Motor neuron (in vitro differentiated cells): ENCODE measurements at regions not wholly inside any gene's neighbourhood (a gene's known extent, or its start where the extent isn't known, plus 50 kb on each side); places are given as distances from the start of the nearest gene placed in this dataset.

Source experiments
- ATAC-seq, 8 experiments: fragments of 200-7000 bp; cut with Tn5 transposase; replicated peaks in 6 of 8; 2 replicates each; pipeline ENCODE4 v1.8.0; 2021; ENCODE audit warnings: mild to moderate bottlenecking in 8 of 8, moderate library complexity in 8 of 8
- H3K27ac ChIP-seq, 2 donors: fragments of 250-450 bp; sonication (Bioruptor Pico); 2 replicates each; pipeline ENCODE4 v1.9.0; 2021; ENCODE audit warnings: antibody characterized with exemption in 2 of 2, mild to moderate bottlenecking in 2 of 2, moderate library complexity in 1 of 2
- H3K4me1 ChIP-seq, 2 donors: fragments of 250-450 bp; sonication (Bioruptor Pico); replicated peaks in 1 of 2; 2 replicates each; pipeline ENCODE4 v1.6.1; 2021; ENCODE audit warnings: antibody characterized with exemption in 2 of 2, mild to moderate bottlenecking in 2 of 2, moderate library complexity in 1 of 2
- H3K4me3 ChIP-seq, 5 donors: fragments of 250-450 bp; sonication (Bioruptor Pico); 2 replicates each; pipeline ENCODE4 v1.9.0; 2021; ENCODE audit warnings: antibody characterized with exemption in 5 of 5, mild to moderate bottlenecking in 5 of 5, moderate library complexity in 4 of 5
- WGBS, 10 experiments: fragments of 450-650 bp; shearing (Covaris generic); methylation state at CpG; one replicate each; pipeline ENCODE4 v1.0.0; 2022; 5-methylcytosine and 5-hydroxymethylcytosine counted together
- in situ Hi-C, 9 experiments: fragments of 400-800 bp; cut with MboI; loops; one replicate each; pipeline ENCODE4 v1.15.0; 2021; ENCODE audit warnings: low sequenced_read_pairs in 9 of 9, low pct_unique_long_range_greater_than_20kb in 2 of 9; ENCODE audit not compliant: unreplicated experiment in 9 of 9

DNA sequence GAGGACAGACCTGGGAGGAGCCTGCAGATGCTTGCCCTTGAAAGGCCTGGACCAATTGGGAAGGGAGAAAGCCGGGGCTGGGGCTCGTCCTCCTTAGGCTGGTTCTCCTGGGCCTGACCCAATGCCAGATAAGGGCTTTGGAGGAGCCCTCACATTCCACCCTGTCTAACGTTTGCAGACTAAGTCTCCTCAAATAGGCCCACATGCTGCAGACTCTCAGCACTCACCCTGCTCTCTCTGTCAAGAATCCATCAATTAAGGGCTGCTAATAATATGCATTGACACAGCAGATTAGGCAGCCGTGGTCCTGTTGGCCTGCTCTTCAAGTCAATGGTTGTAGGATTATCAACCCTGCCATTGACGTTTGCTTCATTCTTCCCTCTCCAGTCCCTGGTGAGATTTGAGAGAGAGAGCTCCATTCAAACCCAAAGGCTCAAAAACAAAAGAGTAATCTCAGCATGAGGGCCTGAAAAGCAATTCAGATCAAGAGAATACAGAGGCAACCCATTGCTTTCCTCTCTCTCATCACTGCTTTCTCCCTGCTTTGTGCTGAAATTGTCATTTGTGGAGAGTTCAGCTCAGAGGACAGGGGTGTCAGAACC lies 167.6 kb downstream of the INSIG2 start:
- in situ Hi-C loops: no loop called here
- peak in 1 of 8 experiments; percentile 21 for ATAC-seq
- WGBS, 10 experiments: 4 to 100% (median 53%) methylated on average over 1 to 4 of the region's 5 CpGs; no CpG with 5 or more reads in 2 of the 10 experiments
- Histone ChIP-seq H3K4me3 (no peak overlapping the region), H3K27ac (no peak overlapping the region), H3K4me1 (peaks cover 5 to 6% of the 10 kb centered on the region in 2 donors)

DNA sequence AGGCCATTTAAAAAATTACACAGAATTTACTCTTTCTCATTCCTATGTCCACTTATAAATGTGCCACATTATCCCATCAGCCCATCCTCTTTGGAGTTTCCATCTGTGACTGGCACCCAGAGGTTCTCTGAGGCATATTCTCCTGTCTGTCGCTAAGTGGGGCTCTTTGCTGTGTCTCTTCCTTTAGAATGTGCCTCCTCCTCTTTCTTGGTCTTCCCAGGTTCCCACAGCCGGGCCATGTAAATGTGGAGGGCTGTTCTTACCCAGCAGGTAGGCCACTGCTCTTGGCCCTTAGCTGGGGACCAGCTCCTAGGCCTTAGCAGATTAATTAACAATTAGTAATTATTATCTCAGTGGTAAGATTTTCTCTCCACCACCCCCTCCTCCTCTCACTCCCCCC lies 167.0 kb downstream of the INSIG2 start:
- no peak for ATAC-seq
- WGBS, 10 experiments: 50 to 100% (median 70%) methylated on average over 1 to 2 of the region's 2 CpGs; no CpG with 5 or more reads in 5 of the 10 experiments
- H3K4me1 ChIP-seq: peaks cover 5 to 6% of the 10 kb centered on the region in 2 donors
- H3K4me3 ChIP-seq: no peak overlapping the region
- in situ Hi-C loops: no loop called here
- no peak overlapping the region for H3K27ac ChIP-seq

DNA sequence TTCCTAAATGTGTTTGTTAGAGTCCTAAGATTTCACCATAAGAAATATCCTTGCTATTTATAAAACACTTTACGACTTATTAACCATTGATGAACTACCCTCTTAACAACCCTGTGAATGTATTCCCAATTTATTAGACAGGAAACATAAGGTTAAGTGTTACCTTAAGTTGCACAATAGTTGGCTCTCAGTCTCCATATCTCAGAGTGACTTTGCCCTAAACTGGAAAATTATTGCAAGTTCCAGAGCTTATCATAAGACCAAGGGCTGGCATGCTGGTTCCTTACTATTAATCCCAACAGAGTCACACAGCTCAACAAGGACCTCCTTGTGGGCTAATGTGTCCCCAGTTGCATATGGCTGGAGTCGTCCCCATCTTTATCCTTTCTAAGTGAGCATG lies 165.8 kb downstream of the INSIG2 start:
- WGBS, 10 experiments: 50 to 100% (median 100%) methylated on average over 1 to 2 of the region's 2 CpGs; no CpG with 5 or more reads in 2 of the 10 experiments
- in situ Hi-C loops: no loop called here
- no peak for ATAC-seq

DNA sequence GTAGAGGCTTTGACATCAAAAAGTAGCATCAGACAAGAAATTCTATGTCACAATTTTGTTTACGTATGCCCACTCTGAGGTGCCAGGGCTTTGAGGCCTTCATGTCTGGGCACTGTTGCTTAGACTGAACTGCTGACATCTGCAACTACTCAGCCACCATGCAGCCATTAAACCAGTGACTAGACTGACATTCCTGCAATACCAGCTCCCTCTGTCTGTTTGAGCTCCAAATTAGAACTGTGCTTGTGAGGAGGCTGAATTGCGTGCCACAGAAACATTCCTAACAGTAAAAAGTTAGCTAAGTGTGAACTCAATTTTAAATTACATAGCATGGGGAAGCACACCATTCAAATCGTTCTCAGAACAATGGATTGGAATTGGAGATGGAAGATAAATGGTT lies 163.2 kb downstream of the INSIG2 start:
- in situ Hi-C loops: no loop called here
- WGBS, 10 experiments: 47 to 100% (median 74%) methylated on average over 1 to 3 of the region's 3 CpGs
- Histone ChIP-seq H3K4me1 (peaks cover 9 to 10% of the 10 kb centered on the region in 2 donors), H3K4me3 (no peak overlapping the region), H3K27ac (no peak overlapping the region)
- ATAC-seq: peak in 1 of 8 experiments; percentile 33

More for the DNA sequence above, 165.8 kb downstream of the INSIG2 start:
- Histone ChIP-seq H3K4me1 (peaks cover 5 to 6% of the 10 kb centered on the region in 2 donors), H3K27ac (no peak overlapping the region), H3K4me3 (no peak overlapping the region)

DNA sequence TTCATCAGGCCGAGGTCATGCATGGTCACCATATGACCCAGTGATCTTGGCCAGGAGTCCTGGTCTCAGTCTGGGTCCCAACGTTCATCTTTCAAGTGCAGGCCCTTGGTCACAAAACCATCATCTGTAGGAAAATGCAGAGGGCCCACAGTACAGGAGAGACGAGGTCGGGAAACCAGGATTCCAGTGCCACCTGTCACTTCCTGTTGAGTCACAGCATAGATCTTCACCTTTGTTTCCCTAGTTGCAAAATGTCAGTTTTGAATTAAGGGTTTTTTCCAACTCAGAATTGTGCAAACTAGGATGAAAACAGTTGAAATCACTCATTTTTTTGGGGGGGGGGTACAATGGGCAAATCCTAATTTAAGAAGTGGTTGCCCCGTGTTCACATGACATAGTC lies 162.2 kb downstream of the INSIG2 start:
- no peak for ATAC-seq
- Histone ChIP-seq H3K4me1 (peaks cover 7 to 12% of the 10 kb centered on the region in 2 donors), H3K27ac (no peak overlapping the region), H3K4me3 (no peak overlapping the region)
- in situ Hi-C loops: no loop called here
- WGBS, 10 experiments: 40 to 92% (median 83%) methylated on average over 1 to 4 of the region's 5 CpGs; no CpG with 5 or more reads in 2 of the 10 experiments

DNA sequence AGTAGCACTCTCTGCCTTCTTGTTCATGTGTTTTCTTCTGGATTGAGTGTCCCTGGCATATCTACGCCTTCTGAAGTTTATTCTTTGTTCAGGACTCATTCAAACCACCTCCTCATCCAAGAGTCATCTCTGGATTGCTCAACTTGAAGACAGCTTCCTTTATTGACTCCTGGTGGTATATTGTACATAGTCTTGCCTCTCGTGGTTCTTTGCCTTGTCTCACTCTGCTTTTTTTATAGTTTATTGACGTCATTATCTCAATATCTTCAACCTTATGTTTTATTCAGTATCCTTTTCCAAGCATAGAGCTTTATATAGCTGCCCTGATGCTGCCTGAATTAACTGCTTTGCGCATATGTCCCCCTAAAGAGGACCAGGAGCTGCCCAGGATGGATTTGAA lies 161.7 kb downstream of the INSIG2 start:
- 0 to 90% (median 47%) methylated on average over 1 to 4 of the region's 4 CpGs; no CpG with 5 or more reads in 1 of the 10 experiments for WGBS, 10 experiments
- ATAC-seq: peak in 3 of 8 experiments; percentile 25 to 33 (median 32)
- in situ Hi-C loops: no loop called here
- Histone ChIP-seq H3K27ac (no peak overlapping the region), H3K4me3 (no peak overlapping the region), H3K4me1 (peaks cover 7 to 12% of the 10 kb centered on the region in 2 donors)

DNA sequence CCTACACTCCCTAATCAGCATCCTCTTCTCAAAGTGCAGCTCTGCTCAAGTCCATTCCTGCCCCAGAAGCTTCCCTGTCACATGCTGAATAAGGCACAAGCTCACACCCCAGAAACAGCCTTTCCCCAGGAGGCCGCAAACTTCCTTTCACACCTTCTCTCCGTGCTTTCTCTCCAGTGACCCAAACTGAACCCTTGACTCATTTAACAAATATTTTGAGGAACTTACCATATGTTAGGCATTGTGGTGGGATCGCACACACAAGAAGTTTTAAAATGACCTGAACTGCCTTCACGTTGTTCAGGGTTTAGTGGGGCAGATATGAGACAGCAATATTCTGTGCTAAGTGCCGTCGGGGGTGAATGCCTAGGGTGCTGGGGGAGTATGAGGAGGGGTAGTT lies 161.3 kb downstream of the INSIG2 start:
- Histone ChIP-seq H3K27ac (no peak overlapping the region), H3K4me3 (no peak overlapping the region), H3K4me1 (peaks cover 7 to 12% of the 10 kb centered on the region in 2 donors)
- in situ Hi-C loops: loop anchor here in 1 of 9 experiments (25.0 kb wide), 1 partner anchor 113 kb away; no protein-coding TSS in a partner anchor
- 12 to 100% (median 67%) methylated on average over 2 to 6 of the region's 6 CpGs; no CpG with 5 or more reads in 4 of the 10 experiments for WGBS, 10 experiments
- ATAC-seq: peak in 1 of 8 experiments; percentile 69

DNA sequence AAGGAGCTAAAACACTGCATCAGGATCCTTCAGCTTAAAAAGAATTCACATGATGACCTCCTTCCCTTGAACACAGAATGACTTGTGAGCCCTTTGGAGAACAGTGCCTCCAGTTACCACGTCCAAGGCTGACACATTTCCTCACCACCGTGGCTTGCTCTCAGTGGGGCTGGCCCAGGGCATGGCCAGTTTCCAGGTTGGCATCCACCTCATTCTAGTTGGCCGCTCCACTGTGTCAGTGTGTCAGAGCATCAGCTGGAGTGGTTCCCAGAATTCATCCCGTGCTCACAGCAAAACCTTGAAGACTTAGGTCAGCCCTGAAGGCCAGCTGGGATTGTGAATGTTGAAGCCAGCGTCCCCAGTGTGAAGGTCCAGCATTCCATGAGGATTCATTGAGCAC lies 158.5 kb downstream of the INSIG2 start:
- no peak for ATAC-seq
- WGBS, 10 experiments: 0 to 100% (median 54%) methylated on average over 1 to 5 of the region's 5 CpGs; no CpG with 5 or more reads in 4 of the 10 experiments
- H3K4me1 ChIP-seq: peaks cover 7 to 12% of the 10 kb centered on the region in 2 donors
- H3K27ac ChIP-seq: no peak overlapping the region
- H3K4me3 ChIP-seq: no peak overlapping the region
- in situ Hi-C loops: loop anchor here in 1 of 9 experiments (25.0 kb wide), 1 partner anchor 116 kb away; no protein-coding TSS in a partner anchor

DNA sequence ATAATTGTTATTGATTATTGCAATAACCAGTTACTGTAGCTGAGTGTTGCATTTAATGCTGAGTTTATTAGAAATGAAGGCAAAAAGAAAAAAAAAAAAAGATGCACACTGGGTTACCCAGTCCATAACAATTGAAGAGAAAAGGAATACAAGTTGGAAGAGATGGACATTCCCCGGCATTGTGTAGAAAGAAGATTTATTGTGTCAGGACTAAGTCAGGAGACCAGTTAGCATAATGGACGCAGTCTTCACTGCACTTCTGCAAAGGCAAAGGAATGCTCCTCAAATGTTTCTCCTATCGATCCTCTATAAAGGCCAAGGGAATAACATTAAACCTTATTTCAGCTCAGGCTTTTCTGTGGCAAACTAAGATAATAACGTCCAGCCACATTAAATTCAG lies 157.8 kb downstream of the INSIG2 start:
- Histone ChIP-seq H3K4me3 (no peak overlapping the region), H3K4me1 (peaks cover 7 to 12% of the 10 kb centered on the region in 2 donors), H3K27ac (no peak overlapping the region)
- peak in 5 of 8 experiments; percentile 25 to 70 (median 55) for ATAC-seq
- in situ Hi-C loops: loop anchor here in 1 of 9 experiments (25.0 kb wide), 1 partner anchor 116 kb away; no protein-coding TSS in a partner anchor
- WGBS, 10 experiments: 48 to 83% (median 63%) methylated on average over 3 to 4 of the region's 4 CpGs

DNA sequence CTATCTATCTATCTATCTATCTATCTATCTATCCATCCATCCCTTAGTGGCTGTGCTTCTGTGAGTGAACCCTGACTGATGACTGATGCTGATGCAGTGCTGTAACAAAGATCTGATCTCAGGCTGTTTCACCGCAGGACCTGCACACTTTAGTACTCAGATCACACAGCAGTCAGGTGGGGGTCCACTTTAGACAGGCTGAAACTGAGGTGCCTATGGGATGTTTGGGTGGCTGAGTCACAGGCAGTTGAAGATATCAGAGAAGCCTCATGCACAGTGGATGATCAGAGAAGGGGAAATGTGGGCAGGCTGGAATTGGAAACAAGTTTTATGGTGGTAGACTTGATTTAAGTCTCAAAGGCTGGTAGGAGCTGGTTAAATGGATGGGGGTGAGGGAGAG lies 156.4 kb downstream of the INSIG2 start:
- ATAC-seq: no peak
- in situ Hi-C loops: loop anchor here in 1 of 9 experiments (25.0 kb wide), 1 partner anchor 118 kb away; no protein-coding TSS in a partner anchor
- Histone ChIP-seq H3K4me3 (no peak overlapping the region), H3K4me1 (peaks cover 7 to 12% of the 10 kb centered on the region in 2 donors), H3K27ac (no peak overlapping the region)
- WGBS, 10 experiments: 86 to 100% (median 100%) methylated on average over 1 of the region's 1 CpG; no CpG with 5 or more reads in 6 of the 10 experiments

DNA sequence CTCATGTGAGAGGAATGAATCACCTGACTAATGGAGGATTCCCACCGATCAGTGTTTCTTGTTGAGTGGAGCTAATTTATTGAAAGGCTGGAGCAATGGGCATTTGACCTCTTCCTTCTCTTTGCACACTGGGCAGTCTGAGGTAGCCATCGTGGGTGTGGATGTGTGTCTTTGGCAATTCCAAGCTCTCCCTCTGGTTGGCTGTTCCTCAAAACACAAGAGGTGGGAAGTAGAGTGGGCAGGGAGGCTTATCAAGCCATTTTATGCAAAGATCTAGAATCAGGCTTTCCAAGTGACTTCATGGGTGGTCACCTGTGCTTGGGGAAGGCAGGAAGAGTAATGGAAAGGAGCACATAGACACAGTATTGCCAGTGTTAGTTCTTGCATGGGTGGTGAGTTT lies 154.8 kb downstream of the INSIG2 start:
- in situ Hi-C loops: loop anchor here in 1 of 9 experiments (25.0 kb wide), 1 partner anchor 119 kb away; no protein-coding TSS in a partner anchor

DNA sequence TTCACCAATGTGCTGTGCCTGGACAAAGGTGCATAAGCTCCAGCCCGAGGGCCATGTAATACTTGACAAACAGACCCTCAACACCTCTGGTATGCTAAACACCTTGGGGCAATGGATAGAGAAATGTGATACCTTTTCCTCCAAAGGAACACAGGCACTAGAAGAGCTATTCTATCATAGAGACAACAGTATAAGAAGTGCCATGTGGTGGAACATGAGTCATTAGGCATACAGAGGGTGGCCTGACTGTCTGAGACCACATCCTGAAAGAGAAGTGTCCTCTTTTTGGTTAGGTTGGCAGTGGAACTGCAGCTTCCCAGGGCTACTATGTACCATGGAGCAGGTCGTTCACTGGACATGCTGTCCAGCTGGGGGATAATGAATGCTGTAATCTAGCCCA lies 153.9 kb downstream of the INSIG2 start:
- 8 to 60% (median 48%) methylated on average over 1 to 2 of the region's 2 CpGs; no CpG with 5 or more reads in 5 of the 10 experiments for WGBS, 10 experiments
- in situ Hi-C loops: loop anchor here in 1 of 9 experiments (25.0 kb wide), 1 partner anchor 120 kb away; no protein-coding TSS in a partner anchor
- peak in 3 of 8 experiments; percentile 30 to 68 (median 38) for ATAC-seq
- Histone ChIP-seq H3K27ac (no peak overlapping the region), H3K4me1 (peaks cover 7 to 12% of the 10 kb centered on the region in 2 donors), H3K4me3 (no peak overlapping the region)

More for the DNA sequence above, 154.8 kb downstream of the INSIG2 start:
- 0 to 100% (median 55%) methylated on average over 1 to 2 of the region's 2 CpGs; no CpG with 5 or more reads in 4 of the 10 experiments for WGBS, 10 experiments
- H3K27ac ChIP-seq: no peak overlapping the region
- ATAC-seq: no peak
- H3K4me1 ChIP-seq: peaks cover 7 to 12% of the 10 kb centered on the region in 2 donors
- H3K4me3 ChIP-seq: no peak overlapping the region

DNA sequence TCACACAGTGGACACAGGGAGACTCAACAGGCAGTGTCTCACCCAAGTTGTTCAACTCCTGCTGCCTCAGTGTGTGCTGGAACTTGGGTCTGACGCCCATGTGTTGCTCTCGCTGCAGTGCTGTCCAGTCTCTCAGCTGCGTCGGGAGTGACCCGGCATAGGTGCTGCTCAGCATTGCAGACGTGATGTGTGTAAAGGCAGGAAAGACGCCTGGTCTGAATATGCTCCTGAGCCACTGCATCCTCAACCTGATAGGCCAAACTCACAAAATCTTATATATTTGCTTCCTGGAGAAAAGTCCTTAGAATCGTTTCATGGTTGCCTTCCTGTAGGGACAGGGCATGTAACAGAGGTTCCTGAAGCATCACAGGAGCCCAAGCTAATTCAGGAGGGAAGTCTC lies 152.9 kb downstream of the INSIG2 start:
- in situ Hi-C loops: loop anchor here in 1 of 9 experiments (25.0 kb wide), 1 partner anchor 121 kb away; no protein-coding TSS in a partner anchor
- Histone ChIP-seq H3K27ac (no peak overlapping the region), H3K4me3 (no peak overlapping the region), H3K4me1 (peaks cover under 1 to 5% of the 10 kb centered on the region in 2 donors)
- no peak for ATAC-seq
- 0 to 100% (median 75%) methylated on average over 1 to 7 of the region's 8 CpGs; no CpG with 5 or more reads in 4 of the 10 experiments for WGBS, 10 experiments
